ENCODE measurements at regions not wholly inside any gene's neighbourhood (a gene's known extent, or its start where the extent isn't known, plus 50 kb on each side); places are given as distances from the start of the nearest gene placed in this dataset.

- no peak for DNase-seq (ENCODE audit: low read depth in 2 of 2)
These were observed 113.2 kb upstream of the GALNT2 start for GRCh38 chr1:229953736-229954326.

- DNase-seq (ENCODE audit: low read depth in 2 of 2): no peak
These were observed 102.8 kb upstream of the GALNT2 start for GRCh38 chr1:229964281-229964680.

GRCh38 chr1:229970714-229971113, 96.3 kb upstream of the GALNT2 start:
- no peak for DNase-seq (ENCODE audit: low read depth in 2 of 2)

- DNase-seq (ENCODE audit: low read depth in 2 of 2): no peak
These were observed 95.9 kb upstream of the GALNT2 start for GRCh38 chr1:229971141-229971540.

- no peak for DNase-seq (ENCODE audit: low read depth in 2 of 2)
These were observed 94.3 kb upstream of the GALNT2 start for GRCh38 chr1:229972600-229973296.

- no peak for DNase-seq (ENCODE audit: low read depth in 2 of 2)
These were observed 93.8 kb upstream of the GALNT2 start for GRCh38 chr1:229973297-229973612.

- no peak for DNase-seq (ENCODE audit: low read depth in 2 of 2)
These were observed 92.0 kb upstream of the GALNT2 start for GRCh38 chr1:229975047-229975446.

- DNase-seq (ENCODE audit: low read depth in 2 of 2): no peak
These were observed 87.0 kb upstream of the GALNT2 start for GRCh38 chr1:229980009-229980408.

- DNase-seq (ENCODE audit: low read depth in 2 of 2): no peak
These were observed 85.3 kb upstream of the GALNT2 start for GRCh38 chr1:229981736-229982135.

- DNase-seq (ENCODE audit: low read depth in 2 of 2): no peak
These were observed 82.6 kb upstream of the GALNT2 start for GRCh38 chr1:229984310-229984991.

GRCh38 chr1:229984992-229985612, 81.9 kb upstream of the GALNT2 start:
- no peak for DNase-seq (ENCODE audit: low read depth in 2 of 2)

- no peak for DNase-seq (ENCODE audit: low read depth in 2 of 2)
These were observed 81.4 kb upstream of the GALNT2 start for GRCh38 chr1:229985613-229986010.

GRCh38 chr1:229986737-229987337, 80.2 kb upstream of the GALNT2 start:
- DNase-seq (ENCODE audit: low read depth in 2 of 2): no peak

GRCh38 chr1:229987953-229988352, 79.1 kb upstream of the GALNT2 start:
- DNase-seq (ENCODE audit: low read depth in 2 of 2): no peak

GRCh38 chr1:229988534-229988933, 78.5 kb upstream of the GALNT2 start:
- no peak for DNase-seq (ENCODE audit: low read depth in 2 of 2)

- no peak for DNase-seq (ENCODE audit: low read depth in 2 of 2)
These were observed 77.3 kb upstream of the GALNT2 start for GRCh38 chr1:229989591-229990248.

GRCh38 chr1:229990326-229990725, 76.7 kb upstream of the GALNT2 start:
- DNase-seq (ENCODE audit: low read depth in 2 of 2): no peak

- DNase-seq (ENCODE audit: low read depth in 2 of 2): no peak
These were observed 75.9 kb upstream of the GALNT2 start for GRCh38 chr1:229991104-229991513.

GRCh38 chr1:229991724-229992333, 75.2 kb upstream of the GALNT2 start:
- DNase-seq (ENCODE audit: low read depth in 2 of 2): no peak

GRCh38 chr1:229993060-229993459, 74.0 kb upstream of the GALNT2 start:
- no peak for DNase-seq (ENCODE audit: low read depth in 2 of 2)

- DNase-seq (ENCODE audit: low read depth in 2 of 2): no peak
These were observed 73.1 kb upstream of the GALNT2 start for GRCh38 chr1:229993894-229994293.
